GM04503 (cell line): ENCODE measurements at regions not wholly inside any gene's neighbourhood (a gene's known extent, or its start where the extent isn't known, plus 50 kb on each side); places are given as distances from the start of the nearest gene placed in this dataset.

ENCODE experiments used
- DNase-seq: peaks from one replicate; pipeline ENCODE4 v3.0.0-alpha.2; 2012; ENCODE audit warnings: low read depth

DNA sequence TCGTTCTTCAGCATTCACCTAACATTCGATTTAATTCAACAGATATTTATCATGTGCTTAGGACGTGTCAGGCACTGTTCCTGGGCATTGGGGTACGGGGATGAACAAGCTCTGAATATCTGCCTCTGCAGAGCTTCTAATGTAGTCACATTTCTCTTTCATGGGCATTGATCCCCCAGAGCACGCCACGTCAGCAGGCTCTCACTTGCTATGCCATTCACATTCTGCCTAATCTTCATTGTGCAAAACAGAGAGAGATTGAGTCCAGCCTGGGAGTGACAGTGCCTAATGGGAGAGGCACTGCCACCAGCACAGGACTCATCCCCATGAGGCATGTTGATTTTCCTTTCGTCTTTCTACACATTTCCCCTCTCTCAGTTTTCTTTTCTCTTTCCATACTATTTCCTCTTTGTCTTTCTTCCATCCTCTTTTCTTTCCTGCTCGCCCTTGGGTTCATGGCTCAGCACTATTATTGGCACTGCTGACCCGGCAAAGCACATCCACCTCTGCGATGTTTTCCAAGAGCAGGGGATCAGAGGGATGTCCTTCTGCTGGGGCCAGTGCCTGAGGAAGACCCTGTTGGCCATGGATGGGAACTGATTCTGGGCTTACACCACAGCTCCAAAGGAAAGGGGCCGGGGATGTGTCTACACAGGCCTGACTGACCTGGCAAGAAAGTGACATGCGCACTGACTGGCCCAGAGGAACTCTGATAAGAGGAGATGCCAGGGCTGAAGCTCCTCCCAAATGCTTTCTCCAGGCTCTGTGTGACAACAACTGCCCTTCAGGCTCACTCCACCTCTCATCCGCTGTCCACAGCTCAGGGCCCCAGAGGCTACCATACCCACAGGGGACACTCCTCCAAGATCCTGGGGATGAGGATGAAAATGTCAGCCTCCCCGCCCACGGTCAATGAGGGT, 195.9 kb downstream of the TOMM20 start:
- DNase-seq: no peak

DNA sequence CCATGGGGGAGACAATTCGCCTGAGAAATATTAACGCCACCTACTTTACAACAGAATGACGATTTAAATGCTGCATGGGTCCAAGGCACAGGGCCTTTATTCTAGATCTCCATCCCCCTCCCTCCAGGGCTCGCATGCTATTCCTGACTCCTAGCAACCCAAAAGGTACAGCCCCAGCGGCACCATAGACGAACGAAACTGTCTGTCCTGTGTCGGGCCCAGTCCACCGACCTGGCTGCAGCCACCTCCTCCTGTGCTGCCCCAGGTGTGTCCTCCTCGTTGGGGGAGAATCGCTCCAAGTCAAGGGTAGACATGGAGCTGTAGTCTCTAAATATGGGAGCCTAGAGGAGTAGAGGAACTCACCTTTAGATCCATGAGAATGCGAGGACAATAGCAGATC, 196.5 kb downstream of the TOMM20 start:
- DNase-seq: no peak

DNA sequence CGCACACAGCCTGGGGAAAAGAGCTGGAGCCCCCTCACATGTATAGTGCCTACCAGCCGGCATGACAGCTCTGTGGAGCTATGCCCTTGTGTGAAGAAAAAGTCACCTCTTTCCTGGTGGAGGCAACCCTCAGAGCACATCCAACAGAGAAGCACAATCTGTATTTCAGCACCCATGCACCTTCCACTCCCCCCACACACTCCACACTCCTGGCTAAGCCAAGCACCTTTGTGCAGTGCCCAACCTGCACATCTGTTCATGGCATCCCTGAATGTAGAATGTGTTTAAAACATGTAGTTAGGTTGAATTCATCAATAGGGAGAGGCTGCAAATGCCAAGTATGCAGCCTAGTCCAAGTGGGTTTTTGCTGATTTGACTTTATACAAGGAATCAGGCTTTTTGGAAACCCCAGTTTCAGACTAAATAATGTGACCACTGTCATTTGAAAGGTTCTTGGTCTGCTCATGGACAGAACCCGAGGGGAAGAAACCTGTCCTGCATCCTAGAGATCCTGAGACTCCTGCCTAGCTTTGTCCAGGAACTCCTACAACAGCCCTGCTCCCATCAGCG, 197.1 kb downstream of the TOMM20 start:
- no peak for DNase-seq

DNA sequence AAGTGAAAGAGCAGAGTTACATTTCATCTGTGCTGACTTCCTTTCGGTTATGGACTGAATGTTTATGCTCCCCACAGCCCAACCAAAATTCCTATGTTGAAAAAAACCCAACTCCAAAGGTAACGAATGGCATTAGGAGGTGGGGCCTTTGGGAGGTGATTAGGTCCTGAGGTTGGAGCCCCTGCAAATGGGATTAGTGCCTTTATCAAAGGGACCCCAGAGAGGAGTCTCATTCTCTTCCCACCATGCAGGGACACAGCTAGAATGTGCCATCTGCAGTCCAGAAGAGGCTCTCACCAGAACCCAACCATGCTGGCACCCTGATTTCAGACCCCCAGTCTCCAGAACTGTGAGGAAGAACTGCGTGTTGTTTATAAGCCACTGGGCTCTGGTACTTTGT, 199.3 kb downstream of the TOMM20 start:
- no peak for DNase-seq

DNA sequence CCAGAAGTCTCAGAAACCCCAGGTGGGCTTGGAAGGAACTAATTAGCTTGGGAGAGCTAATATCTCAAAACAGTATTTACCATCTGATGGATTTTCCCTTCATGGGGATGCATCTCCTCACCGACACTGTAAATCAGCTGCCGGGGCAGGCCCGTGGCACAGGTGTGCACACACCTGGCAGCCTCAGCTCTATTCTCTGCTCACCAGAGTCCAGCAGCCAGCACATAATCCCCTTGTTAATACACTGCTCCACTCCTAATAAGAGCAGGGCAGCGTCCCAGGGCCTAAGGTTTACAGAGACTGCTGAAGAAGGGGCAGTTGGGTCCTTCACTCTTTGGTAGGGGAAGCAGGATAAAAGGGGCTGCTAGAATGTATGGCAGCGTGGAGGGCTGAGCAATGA, 200.0 kb downstream of the TOMM20 start:
- no peak for DNase-seq

DNA sequence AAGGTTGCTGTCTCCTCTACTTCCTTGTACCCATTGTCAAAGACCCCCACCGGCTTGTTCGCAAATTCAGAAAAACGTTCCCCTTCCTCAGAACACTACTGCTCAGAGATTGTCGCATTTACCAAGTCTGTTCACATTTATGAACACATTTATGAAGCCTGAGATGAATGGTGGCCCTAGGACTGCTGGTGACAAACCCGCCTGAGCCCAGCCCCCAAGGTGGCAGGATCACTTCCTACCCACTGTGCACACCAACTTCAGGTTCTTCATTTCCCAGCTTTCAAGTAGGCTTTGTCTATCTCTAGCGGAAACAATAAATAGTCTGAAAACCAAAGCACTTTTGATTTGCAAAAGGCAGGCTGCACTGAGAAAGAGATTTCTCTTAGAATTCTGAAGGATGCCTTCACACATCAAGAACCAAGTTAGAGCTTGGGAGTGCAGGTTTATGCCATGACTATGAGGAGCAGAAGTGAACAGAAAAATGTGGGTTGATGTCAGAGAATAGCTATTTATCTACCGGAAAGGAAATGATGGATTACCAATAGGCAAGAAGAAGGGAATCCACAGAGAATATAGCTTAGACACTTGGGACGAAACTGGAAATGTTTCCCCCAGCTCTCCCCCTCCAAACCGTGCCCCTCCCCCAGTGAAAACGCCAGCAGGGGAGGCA, 200.5 kb downstream of the TOMM20 start:
- no peak for DNase-seq

DNA sequence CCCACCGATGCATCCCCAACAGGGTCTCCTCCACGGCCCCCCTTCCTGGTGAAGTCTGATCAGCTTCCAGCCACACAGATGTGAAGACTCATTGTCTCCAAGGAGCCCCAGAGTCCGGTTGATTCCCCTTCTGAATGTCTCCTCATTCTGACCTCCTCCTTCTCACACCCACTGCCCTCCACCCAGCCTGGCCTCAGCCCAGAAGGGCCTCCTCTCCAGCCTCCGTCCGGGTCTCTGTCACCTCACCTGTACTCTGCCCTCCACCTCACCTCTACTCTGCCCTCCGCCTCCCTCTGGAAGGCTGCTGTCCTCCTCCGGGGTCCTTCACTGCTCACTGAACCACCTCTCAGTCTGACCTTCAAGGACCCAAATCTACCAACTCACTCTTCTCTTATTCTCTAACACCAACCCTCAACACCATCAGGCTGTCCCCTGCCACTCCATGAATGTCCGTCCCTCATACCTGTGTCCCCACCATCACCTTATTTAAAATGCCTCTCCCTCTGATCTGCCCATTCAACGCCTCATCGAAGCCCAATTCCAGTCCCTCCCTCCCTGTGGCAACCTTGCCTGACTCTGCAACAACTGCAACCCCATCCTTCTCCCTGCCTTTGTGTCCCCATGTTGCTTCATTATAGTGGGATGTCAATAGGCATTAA, 201.2 kb downstream of the TOMM20 start:
- no peak for DNase-seq

DNA sequence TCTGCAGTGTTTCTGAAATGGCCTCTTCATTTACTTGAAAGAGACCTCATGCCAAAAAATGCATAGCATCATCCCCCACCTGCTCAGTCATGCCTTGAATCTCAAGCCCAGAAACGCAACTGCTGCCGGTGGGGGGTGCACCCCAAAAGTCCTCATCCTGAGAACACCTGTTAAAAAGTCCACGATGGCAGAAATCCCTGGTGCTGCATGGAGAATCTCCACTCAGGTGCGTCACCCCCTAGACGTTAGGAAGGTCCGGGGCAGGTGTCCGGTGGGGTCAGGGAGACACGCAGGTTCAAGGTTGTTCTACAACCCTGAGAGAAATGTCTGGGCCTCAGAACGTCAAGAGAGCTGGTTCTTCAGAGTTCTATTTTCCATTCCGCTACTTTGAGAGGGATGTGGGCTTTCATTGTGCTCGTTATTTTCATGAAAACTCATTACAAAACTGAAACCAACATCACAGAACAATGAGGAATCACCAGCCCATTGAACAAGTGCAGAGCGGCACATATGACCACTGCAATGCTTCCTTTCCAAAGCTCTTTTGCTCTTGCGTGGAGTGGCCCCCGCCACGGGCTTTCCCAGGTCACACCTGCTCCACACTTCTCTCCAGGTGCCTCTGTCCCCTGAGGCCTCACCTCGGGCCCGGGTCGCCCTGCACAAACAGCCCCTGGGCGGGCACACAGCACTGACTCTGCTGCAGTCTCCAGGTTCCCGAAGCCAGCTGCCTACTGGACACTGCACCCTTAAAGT, 201.9 kb downstream of the TOMM20 start:
- DNase-seq: no peak

DNA sequence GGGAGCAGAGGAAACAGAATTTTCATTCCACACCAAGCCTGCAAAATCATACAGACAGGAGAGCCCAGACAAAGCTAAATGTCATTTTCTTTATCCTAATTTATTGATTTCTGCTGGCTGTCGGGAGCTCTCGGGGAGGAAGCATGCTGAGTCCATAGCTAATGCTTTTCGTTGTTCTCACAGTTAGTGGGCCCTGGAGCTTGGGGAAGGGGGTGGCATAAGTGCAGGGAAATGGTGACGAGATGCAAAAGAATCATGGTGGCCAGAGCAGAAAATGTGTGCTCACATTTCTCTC, 202.4 kb downstream of the TOMM20 start:
- no peak for DNase-seq

DNA sequence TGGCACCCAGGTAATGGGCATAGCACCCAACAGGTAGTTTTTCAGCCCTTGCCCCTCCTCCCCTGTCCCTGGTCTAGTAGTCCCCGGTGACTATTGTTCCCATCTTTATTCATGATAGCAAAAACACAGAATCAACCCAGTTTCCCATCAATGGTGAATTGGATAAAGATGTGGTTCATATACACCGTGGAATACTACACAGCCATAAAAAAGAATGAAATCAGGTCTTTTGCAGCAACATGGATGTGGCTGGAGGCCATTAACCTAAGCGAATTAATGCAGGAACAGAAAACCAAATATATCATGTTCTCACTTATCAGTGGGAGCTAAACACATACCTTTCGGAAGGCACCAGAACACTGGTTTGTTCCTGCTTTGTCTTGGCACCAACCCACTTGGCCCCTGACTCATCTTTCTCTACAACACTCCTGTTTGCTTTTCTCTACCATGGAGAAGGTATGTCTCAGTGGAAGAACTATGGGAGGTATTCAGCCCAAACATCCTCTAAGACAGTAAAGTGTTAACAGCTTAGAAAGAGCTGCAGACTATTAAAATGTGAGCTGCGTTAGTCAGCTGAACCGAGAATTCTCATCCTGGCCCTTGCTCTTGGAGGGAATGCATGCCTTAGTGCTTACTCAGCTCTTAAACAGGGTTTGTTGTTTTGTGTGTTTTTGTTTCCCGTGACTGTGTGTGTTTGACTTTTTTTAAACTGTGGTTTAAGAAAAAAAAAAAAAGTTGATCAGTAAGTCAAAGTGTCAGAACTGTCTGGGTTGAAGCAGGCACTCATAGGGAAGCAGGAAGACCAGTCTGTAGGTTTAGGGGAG, 203.0 kb downstream of the TOMM20 start:
- peak; percentile 100 for DNase-seq

DNA sequence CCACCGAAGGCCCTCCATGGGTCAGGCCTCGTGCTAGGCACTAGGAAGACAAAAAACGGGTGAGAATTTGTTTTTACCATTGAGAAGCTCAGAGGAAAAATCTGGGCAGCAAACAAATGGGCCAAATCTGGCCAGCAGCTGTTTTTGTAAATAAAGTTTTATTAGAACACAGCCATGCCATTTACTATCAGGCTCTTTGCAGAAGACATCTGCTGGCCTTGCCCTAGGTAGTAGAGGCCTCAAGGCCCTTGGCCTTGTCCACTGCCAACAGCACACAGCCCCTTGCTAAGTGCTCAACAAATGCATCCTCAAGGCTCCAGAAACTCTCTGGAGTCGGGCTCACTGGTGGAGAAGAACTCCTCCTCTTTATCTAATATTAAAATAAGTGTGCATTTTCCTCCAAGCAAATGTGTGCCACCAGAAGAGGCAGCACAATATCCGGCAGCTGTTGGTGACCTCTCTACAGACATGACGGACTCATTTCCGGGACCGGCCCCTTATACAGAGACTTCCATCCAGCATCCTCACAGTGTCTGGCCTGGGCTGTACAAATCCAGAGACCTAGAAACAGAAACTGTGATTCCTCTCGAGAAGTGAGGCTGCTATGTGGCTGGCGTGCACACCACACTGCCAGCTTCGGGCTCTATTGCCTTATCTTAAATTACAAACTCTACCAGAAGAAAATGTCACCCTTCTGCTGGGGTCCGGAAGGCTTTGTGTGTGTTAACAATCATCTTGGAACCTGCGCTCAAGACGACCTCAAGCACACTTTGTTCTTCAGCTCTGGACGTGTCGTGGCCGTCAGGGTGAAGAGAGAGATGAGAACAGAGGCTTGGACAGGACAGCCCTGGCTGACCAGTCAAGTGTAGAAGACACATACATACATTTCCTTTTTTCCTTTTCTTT, 203.9 kb downstream of the TOMM20 start:
- DNase-seq: no peak

DNA sequence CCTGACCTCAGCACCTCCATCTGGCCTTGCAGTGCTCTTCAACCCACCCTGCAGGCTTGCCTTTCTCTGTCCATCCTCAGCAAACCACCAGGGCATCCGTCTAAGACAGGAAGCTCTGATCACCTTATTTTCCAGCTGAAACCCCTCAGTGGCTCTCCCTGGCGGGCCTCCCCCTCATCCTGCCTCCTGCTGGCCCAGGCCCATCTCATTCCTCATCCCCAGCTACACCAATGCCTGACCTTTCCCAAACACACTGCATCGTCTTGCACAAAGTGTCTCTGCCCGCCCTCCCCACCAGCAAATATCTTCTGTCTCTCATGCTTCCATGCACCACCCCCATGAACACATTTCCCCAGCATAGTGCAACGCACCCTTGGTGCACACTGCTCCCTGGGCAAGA, 205.0 kb downstream of the TOMM20 start:
- no peak for DNase-seq

DNA sequence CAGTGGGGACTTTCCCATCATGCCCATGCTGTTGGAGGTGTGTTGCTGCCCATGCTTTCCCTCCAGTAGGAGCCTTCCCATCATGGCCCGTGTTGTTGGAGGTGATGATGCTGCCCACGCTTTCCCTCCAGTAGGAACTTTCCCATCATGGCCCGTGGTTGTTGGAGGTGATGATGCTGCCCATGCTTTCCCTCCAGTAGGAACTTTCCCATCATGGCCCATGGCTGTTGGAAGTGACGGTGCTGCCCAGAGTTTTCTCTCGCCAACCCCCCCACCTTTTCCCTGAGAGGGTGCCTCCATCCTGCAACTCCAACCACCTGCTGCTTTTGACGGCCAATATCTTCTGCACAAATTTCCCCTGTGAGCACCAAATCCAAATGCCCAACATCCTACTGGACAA, 205.7 kb downstream of the TOMM20 start:
- DNase-seq: no peak

DNA sequence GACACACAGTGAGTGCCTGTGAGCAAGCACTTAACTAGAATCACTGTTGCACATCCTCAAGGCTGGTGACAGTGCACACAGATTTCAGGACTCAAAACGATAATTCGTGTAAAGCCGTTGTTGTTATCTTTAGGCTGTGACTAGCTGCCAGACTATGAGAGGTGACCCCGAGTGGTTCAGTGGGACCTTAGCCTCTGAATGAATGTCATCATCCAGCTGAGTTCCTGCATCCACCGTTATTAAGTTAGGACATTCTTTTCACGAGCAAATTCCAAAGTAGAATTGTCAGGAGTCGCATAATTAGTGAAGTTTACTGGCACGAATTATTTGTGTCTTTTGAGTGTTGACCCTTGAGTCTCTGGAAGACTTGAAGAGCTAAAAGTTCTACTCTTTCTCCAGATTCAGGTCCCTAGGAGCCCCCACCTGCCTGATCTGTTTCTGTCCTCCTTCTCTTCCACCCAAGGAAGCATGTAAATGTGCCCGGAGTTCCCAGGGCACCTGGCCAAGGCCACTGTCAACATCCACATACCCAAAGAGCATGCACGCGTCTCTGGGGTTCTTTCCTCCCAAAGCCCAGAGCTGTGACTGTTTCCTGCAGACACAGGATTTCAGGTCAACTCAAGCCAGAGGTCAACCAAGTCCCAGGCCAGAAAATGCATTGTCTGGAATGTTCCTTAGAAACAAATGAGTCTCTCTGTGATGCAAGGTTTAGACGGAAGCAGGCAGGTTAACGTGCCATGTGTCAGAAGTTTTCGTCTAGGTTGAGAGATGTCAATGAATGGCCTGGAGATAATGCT, 207.2 kb downstream of the TOMM20 start:
- peak; percentile 71 for DNase-seq

DNA sequence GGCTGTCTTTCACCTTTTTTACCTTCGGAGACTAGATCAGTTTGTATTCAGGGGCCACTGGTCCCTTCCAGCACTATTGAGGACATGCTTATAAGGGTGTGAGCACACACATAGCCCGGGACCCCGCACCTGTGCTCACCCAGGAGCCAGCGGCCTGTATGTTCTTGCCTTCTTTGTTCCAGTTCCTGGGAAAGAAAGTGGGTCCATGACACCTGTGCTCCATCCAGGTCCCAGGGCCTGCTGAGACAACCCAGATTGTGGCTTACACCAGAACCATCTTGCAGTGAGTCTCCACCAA, 207.8 kb downstream of the TOMM20 start:
- DNase-seq: no peak

DNA sequence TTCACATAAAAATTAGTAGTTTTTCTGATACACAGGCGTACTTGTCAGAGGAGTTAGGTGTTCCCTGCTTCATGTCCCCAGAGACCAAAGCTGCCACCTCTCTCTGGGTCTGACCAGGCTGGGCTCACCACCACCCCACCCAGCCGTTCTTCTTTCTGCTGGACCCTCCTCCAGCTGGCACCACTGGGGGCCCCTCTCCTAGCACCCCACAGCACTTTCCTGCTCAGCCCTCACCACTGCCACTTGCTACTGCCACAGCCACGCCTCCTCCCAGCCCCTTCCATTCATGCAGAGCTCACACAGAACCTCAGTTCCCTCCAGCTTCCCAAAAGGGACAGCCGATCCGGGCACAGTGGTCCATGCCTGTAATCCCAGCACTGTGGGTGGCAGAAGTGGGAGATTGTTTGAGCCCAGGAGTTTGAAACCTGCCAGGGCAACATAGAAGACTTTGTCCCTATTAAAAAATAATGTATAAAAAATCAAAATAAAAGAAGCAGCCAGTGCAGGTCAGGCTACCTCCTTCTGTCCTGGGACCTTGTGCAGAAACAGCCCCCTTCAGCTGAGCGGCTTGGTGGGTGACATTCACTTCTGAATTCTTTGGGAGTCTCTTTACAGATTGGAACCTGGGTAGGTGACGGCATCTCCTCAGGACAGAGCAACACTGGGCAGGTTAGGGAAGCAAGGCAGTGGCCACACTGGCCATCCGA, 208.3 kb downstream of the TOMM20 start:
- no peak for DNase-seq

DNA sequence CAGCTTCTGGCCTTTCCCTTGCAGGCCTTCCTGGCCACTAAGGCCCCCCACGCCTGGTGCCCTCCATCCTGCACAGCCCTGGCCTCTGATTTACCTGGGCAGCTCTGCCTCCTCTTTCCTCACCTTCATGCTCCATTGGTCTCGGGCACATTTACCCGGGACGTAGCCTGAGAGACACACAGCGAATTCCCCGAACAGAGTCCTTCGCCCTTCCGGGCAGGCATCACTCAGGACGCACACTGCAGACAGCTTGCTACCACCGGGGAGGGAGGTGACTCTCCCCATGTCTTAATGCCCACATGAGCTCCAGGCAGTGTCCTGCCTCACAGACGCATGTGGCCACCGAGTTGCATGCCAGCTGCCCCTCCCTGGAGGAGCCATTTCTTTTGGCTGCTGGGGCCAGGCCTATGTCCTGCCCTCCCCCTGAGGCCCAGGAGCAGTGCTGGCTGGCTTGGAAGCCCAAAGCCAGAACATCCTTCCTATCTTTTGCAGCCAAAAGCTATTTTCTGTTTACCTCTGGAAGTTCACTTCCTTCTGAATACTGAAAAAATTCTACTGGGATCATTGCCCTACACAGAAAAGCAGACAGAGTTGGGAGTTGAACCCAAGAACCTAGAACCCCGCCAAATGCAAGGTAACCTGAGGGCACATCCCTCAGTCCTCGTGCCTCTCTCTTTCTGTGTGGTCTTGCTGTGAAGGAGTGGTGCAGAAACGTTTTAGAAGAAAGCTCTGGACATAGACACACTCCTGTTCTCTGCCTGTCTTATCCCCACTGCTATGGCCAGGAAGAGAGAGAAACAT, 209.5 kb downstream of the TOMM20 start:
- DNase-seq: no peak

DNA sequence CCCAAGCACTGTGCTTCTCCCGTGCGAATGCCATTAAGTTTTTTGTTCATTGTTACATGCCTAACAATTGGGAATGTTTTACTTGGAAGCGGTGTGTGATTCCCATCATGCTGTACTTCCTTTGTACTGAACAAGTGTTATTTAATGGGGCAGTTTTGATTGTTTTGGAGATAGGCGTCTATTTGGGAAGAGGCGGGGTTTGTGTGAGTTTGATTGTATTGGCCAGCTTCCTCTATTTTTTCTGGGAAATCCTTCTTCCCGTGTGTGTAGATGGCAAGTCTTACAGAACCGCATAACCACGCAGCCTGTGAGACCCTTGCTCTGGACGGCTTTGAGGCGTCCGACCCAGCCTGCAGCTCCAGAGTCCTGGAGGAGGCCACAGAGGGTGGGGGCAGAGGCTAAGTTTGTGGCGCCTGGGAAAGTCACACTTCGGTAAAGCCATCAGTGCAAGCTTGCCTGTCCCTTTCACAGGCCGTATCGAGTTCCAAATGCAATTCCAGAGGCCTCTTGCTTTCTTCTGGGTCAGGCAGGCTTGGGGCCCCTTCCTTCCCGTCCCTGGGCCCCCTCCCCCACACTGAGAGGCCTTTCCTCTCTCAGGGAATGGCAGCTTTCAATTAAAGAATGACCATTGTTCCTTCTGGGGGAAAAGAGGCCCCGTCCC, 210.3 kb downstream of the TOMM20 start:
- DNase-seq: no peak
